ENCODE measurements at regions not wholly inside any gene's neighbourhood (a gene's known extent, or its start where the extent isn't known, plus 50 kb on each side); places are given as distances from the start of the nearest gene placed in this dataset.

- no peak overlapping the region for H3K4me3 ChIP-seq (ENCODE audit: low read depth, low read length)
- DNase-seq (ENCODE audit: low read depth): no peak
- in situ Hi-C loops (cut with HindIII; ENCODE audit: low sequenced_read_pairs): no loop called here
- TF ChIP-seq, protein P1, sequence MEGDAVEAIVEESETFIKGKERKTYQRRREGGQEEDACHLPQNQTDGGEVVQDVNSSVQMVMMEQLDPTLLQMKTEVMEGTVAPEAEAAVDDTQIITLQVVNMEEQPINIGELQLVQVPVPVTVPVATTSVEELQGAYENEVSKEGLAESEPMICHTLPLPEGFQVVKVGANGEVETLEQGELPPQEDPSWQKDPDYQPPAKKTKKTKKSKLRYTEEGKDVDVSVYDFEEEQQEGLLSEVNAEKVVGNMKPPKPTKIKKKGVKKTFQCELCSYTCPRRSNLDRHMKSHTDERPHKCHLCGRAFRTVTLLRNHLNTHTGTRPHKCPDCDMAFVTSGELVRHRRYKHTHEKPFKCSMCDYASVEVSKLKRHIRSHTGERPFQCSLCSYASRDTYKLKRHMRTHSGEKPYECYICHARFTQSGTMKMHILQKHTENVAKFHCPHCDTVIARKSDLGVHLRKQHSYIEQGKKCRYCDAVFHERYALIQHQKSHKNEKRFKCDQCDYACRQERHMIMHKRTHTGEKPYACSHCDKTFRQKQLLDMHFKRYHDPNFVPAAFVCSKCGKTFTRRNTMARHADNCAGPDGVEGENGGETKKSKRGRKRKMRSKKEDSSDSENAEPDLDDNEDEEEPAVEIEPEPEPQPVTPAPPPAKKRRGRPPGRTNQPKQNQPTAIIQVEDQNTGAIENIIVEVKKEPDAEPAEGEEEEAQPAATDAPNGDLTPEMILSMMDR (IDR thresholded peaks at IDR 0.05; ENCODE audit: low read depth, low read length, missing control alignments): no peak
These were observed 154.1 kb upstream of the ATP2B1 start for GRCh38 chr12:89862511-89863445.

- no peak for DNase-seq (ENCODE audit: low read depth)
- TF ChIP-seq, protein P1 (IDR thresholded peaks at IDR 0.05; ENCODE audit: low read depth, low read length, missing control alignments): no peak
- H3K4me3 ChIP-seq (ENCODE audit: low read depth, low read length): no peak overlapping the region
- in situ Hi-C loops (cut with HindIII; ENCODE audit: low sequenced_read_pairs): no loop called here
These were observed 152.4 kb upstream of the ATP2B1 start for GRCh38 chr12:89861086-89861485.

GRCh38 chr12:89859508-89860220 lies 151.0 kb upstream of the ATP2B1 start:
- in situ Hi-C loops (cut with HindIII; ENCODE audit: low sequenced_read_pairs): no loop called here
- no peak overlapping the region for H3K4me3 ChIP-seq (ENCODE audit: low read depth, low read length)
- TF ChIP-seq, protein P1 (IDR thresholded peaks at IDR 0.05; ENCODE audit: low read depth, low read length, missing control alignments): no peak
- no peak for DNase-seq (ENCODE audit: low read depth)

- in situ Hi-C loops (cut with HindIII; ENCODE audit: low sequenced_read_pairs): no loop called here
- DNase-seq (ENCODE audit: low read depth): no peak
- no peak overlapping the region for H3K4me3 ChIP-seq (ENCODE audit: low read depth, low read length)
- TF ChIP-seq, protein P1 (IDR thresholded peaks at IDR 0.05; ENCODE audit: low read depth, low read length, missing control alignments): no peak
These were observed 150.1 kb upstream of the ATP2B1 start for GRCh38 chr12:89858718-89859117.

DNA sequence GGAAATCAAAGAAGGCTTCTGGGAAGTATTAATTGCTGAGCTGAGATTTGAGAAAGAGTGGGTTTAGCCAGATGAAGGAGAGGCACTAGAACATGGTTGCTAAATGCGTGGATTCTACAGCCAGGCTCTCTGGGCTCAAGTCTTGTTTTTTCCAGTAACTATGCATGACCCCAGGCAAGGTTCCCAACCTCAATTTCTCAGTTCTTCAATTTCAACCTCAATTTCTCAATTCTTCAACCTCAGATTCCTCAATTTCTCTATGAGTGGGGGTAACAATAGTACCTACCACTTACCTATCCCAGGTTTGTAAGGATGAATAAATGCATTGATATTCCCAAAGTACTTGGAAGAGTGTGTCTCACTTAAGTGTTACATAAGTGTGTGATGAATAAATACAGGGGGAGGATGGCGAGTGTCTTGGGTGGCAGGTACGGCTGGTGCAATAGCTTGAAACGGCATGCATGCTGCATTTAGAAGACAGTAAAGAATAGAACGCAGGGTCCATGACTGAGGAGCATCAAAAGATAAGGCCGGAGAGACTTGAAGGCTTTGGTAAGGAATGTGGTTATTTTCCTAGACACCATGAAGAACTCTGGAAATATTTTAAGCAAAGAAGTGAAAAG lies 149.1 kb upstream of the ATP2B1 start:
- DNase-seq (ENCODE audit: low read depth): no peak
- in situ Hi-C loops (cut with HindIII; ENCODE audit: low sequenced_read_pairs): no loop called here
- H3K4me3 ChIP-seq (ENCODE audit: low read depth, low read length): no peak overlapping the region
- TF ChIP-seq, protein P1 (IDR thresholded peaks at IDR 0.05; ENCODE audit: low read depth, low read length, missing control alignments): no peak

DNA sequence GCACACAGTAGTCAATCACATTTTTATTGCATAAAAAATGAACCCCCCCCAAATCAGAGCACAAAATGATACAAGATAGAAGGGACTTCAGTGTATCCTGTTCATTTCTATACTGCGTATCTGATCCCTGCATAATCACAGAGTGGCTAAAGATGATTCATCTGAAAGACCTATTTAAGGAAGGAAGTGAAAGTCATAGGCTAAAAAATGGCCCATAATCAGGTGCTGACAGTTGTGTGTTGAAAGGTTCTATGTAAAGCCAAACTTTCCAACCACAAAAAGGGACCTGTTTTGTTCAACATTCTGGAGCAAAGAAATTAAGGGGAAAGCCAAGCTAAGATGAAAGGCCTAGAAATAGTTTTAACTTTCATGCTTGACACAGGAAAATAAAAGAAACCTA lies 147.8 kb upstream of the ATP2B1 start:
- H3K4me3 ChIP-seq (ENCODE audit: low read depth, low read length): no peak overlapping the region
- TF ChIP-seq, protein P1 (IDR thresholded peaks at IDR 0.05; ENCODE audit: low read depth, low read length, missing control alignments): no peak

More for the DNA sequence above, 147.8 kb upstream of the ATP2B1 start:
- DNase-seq (ENCODE audit: low read depth): peak; percentile 92
- in situ Hi-C loops (cut with HindIII; ENCODE audit: low sequenced_read_pairs): no loop called here

All from astrocyte of the cerebellum (primary cell).